OCI-LY7 (cell line): ENCODE measurements at regions not wholly inside any gene's neighbourhood (a gene's known extent, or its start where the extent isn't known, plus 50 kb on each side); places are given as distances from the start of the nearest gene placed in this dataset.

ENCODE experiments used
- BruUV-seq: library from RNA; stranded (reverse); fragments of 400-500 nt; replicated peaks from 2 replicates; lab custom pipeline; 2021; lab: Mats Ljungman, UMichigan
- CTCF ChIA-PET: fragments of 300-600 bp; sonication (Branson Sonifier 250); formaldehyde crosslinking; loops from one replicate; lab custom pipeline; 2022; ENCODE audit warnings: antibody characterized with exemption; ENCODE audit not compliant: unreplicated experiment; lab: Charles Lee
- POLR2A ChIA-PET: fragments of 300-600 bp; sonication (Branson Sonifier 250); formaldehyde crosslinking; loops from one replicate; lab custom pipeline; 2022; ENCODE audit warnings: antibody characterized with exemption; lab: Charles Lee
- DNase-seq: peaks from one replicate; pipeline ENCODE4 v3.0.0-alpha.2; 2015; ENCODE audit warnings: low spot score
- H2AFZ ChIP-seq: fragments of 200-600 bp; sonication (generic), shearing (Covaris generic); 2 replicates; pipeline ENCODE4 v1.6.1; 2014; ENCODE audit warnings: mild to moderate bottlenecking, antibody characterized with exemption, low read length, moderate library complexity
- H3K27ac ChIP-seq: fragments of 200-600 bp; sonication (generic); 2 replicates; pipeline ENCODE4 v1.5.1; 2014; ENCODE audit warnings: mixed run types, low read depth, mild to moderate bottlenecking, moderate library complexity, low read length, inconsistent platforms; ENCODE audit not compliant: poor library complexity, severe bottlenecking
- H3K36me3 ChIP-seq: fragments of 200-600 bp; sonication (generic); 2 replicates; pipeline ENCODE4 v1.6.1; 2014; ENCODE audit warnings: mild to moderate bottlenecking, antibody characterized with exemption, low read length, moderate library complexity, mixed read lengths; ENCODE audit not compliant: insufficient read depth
- H3K4me1 ChIP-seq: fragments of 200-600 bp; sonication (generic); 2 replicates; pipeline ENCODE4 v1.5.1; 2014; ENCODE audit warnings: mild to moderate bottlenecking, low read length; ENCODE audit not compliant: insufficient read depth, poor library complexity, severe bottlenecking
- H3K4me2 ChIP-seq: fragments of 200-600 bp; sonication (generic); 2 replicates; pipeline ENCODE4 v1.6.1; 2014; ENCODE audit warnings: mild to moderate bottlenecking, low read length
- H3K4me3 ChIP-seq: fragments of 200-600 bp; sonication (generic); 2 replicates; pipeline ENCODE4 v1.5.1; 2014; ENCODE audit warnings: mild to moderate bottlenecking, low read depth, low read length; ENCODE audit not compliant: poor library complexity, severe bottlenecking
- H3K79me2 ChIP-seq: fragments of 200-600 bp; sonication (generic); 2 replicates; pipeline ENCODE4 v1.6.1; 2016; ENCODE audit warnings: low read depth, mild to moderate bottlenecking, low read length, moderate library complexity, mixed read lengths; ENCODE audit not compliant: insufficient read depth
- H3K9me2 ChIP-seq: fragments of 200-600 bp; sonication (generic); 2 replicates; pipeline ENCODE4 v1.6.1; 2016; ENCODE audit warnings: mild to moderate bottlenecking, low read length, mixed read lengths; ENCODE audit not compliant: insufficient read depth
- H3K9me3 ChIP-seq: fragments of 200-600 bp; sonication (generic); 2 replicates; pipeline ENCODE4 v1.6.1; 2014; ENCODE audit warnings: mild to moderate bottlenecking, mixed run types, low read length, mixed read lengths
- H4K20me1 ChIP-seq: fragments of 200-600 bp; sonication (generic); 2 replicates; pipeline ENCODE4 v1.6.1; 2014; ENCODE audit warnings: mild to moderate bottlenecking, antibody characterized with exemption, low read length, moderate library complexity, mixed read lengths; ENCODE audit not compliant: insufficient read depth
- EZH2phosphoT487 ChIP-seq: fragments of 200-600 bp; sonication (generic); IDR thresholded peaks from 2 replicates; pipeline ENCODE4 v1.6.1; 2018; ENCODE audit warnings: low read depth, borderline replicate concordance, mild to moderate bottlenecking, mixed run types, antibody characterized with exemption, low read length, moderate library complexity, mixed read lengths
- intact Hi-C: fragments of 100-400 bp; cut with micrococcal nuclease; formaldehyde crosslinking; loops from one replicate; pipeline ENCODE4 v1.10.0; 2022; ENCODE audit not compliant: unreplicated experiment
- TF ChIP-seq, protein P1 (sequence below): fragments of 200-600 bp; sonication (generic); conservative IDR thresholded peaks from 2 replicates; pipeline ENCODE4 v1.5.1; 2014; ENCODE audit warnings: mild to moderate bottlenecking, antibody characterized with exemption, low read length, moderate library complexity, mixed read lengths

DNA sequence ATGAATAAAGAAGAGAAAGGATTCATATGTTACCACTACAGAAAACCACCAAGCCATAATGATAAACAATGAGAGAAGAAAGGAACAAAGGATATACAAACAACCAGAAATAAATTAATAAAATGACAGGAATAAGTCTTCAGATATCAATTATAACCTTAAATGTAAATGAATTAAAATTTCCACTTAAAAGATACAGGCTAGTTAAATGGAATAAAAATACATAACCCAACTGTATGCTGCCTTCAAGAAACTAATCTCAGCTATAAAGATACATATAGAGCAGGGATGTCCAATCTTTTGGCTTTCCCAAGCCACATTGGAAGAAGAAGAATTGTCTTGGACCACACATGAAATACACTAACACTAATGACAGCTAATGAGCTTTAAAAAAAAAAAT, 135.9 kb upstream of the GJE1 start:
- intact Hi-C loops, result no loop called here
- H3K27ac ChIP-seq, result no peak overlapping the region

DNA sequence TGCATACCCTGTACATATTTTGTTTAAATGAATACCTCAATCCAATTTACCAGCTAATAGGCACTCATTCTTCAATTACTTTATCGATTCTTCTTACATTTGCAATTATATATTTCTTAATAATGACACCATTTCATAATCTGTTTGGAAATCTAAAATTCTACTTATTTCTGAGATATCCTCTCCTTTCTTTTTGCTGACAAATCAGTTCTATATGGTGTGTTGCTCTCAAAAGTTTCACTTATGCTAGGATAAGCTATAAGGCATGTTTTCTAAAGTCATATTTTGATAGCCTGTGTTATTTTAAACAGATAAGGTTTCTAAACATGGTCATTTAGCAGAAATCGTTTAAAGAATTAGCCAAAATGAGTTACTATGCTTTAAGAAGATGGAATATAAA, 140.6 kb upstream of the GJE1 start:
- BruUV-seq, result no TSS peak
- Histone ChIP-seq H3K4me2 (no peak overlapping the region), H2AFZ (no peak overlapping the region), H3K9me3 (no peaks in the 10 kb centered on the region), H3K4me3 (no peak overlapping the region), H3K9me2 (no peaks in the 10 kb centered on the region), H3K36me3 (no peaks in the 10 kb centered on the region), H3K79me2 (no peaks in the 10 kb centered on the region), H4K20me1 (no peaks in the 10 kb centered on the region), H3K4me1 (no peaks in the 10 kb centered on the region), H3K27ac (no peak overlapping the region)
- TF ChIP-seq, protein P1, sequence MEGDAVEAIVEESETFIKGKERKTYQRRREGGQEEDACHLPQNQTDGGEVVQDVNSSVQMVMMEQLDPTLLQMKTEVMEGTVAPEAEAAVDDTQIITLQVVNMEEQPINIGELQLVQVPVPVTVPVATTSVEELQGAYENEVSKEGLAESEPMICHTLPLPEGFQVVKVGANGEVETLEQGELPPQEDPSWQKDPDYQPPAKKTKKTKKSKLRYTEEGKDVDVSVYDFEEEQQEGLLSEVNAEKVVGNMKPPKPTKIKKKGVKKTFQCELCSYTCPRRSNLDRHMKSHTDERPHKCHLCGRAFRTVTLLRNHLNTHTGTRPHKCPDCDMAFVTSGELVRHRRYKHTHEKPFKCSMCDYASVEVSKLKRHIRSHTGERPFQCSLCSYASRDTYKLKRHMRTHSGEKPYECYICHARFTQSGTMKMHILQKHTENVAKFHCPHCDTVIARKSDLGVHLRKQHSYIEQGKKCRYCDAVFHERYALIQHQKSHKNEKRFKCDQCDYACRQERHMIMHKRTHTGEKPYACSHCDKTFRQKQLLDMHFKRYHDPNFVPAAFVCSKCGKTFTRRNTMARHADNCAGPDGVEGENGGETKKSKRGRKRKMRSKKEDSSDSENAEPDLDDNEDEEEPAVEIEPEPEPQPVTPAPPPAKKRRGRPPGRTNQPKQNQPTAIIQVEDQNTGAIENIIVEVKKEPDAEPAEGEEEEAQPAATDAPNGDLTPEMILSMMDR, result no peak
- no peak for TF ChIP-seq EZH2phosphoT487
- POLR2A ChIA-PET, result interaction anchor here (1.3 kb wide), 1 partner anchor 30 kb away, joined by 5 read pairs; no protein-coding TSS in a partner anchor
- CTCF ChIA-PET, result no interaction called here
- DNase-seq, result no peak
- intact Hi-C loops, result loop anchor here (5.0 kb wide), 1 partner anchor 120 kb away; no protein-coding TSS in a partner anchor

More for the DNA sequence above, 135.9 kb upstream of the GJE1 start:
- Histone ChIP-seq H3K79me2 (no peaks in the 10 kb centered on the region), H2AFZ (no peak overlapping the region), H3K4me2 (no peak overlapping the region), H3K4me1 (no peaks in the 10 kb centered on the region), H3K9me3 (no peaks in the 10 kb centered on the region), H3K36me3 (no peaks in the 10 kb centered on the region), H3K4me3 (no peak overlapping the region), H3K9me2 (no peaks in the 10 kb centered on the region), H4K20me1 (no peaks in the 10 kb centered on the region)
- TF ChIP-seq, protein P1, result no peak
- TF ChIP-seq EZH2phosphoT487, result no peak
- DNase-seq, result no peak
- ChIA-PET POLR2A (interaction anchor here (0.6 to 1.1 kb wide), 3 partner anchors 21 to 138 kb away, joined by 3 read pairs; no protein-coding TSS in a partner anchor), CTCF (no interaction called here)
- no TSS peak for BruUV-seq

DNA sequence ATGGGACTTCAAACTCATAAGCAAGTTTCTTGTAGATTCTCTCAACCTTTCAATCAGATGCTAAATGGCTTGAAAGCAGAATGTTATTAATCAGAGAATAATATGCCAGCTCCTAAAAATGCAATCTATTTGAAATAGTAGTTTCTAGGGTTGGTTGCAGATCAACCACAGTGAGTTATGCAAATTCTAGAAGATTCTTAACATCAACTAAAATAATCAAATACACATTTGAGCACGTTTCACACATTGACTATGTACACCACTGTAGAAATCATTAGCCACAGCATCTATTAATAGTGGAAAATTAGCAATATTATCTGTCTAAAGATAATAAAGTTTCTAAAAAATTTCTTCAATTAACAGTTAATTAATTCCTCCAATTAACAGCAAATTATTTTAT, 141.9 kb upstream of the GJE1 start:
- POLR2A ChIA-PET, result interaction anchor here (0.7 to 1.3 kb wide), 2 partner anchors 31 to 662 kb away, joined by 3 to 5 read pairs; no protein-coding TSS in a partner anchor
- Histone ChIP-seq H3K79me2 (no peaks in the 10 kb centered on the region), H3K4me3 (no peak overlapping the region), H3K36me3 (no peaks in the 10 kb centered on the region), H3K4me1 (no peaks in the 10 kb centered on the region), H3K9me2 (no peaks in the 10 kb centered on the region), H3K9me3 (no peaks in the 10 kb centered on the region), H2AFZ (no peak overlapping the region), H3K4me2 (no peak overlapping the region), H3K27ac (no peak overlapping the region), H4K20me1 (no peaks in the 10 kb centered on the region)
- CTCF ChIA-PET, result no interaction called here
- TF ChIP-seq, protein P1, result no peak
- TF ChIP-seq EZH2phosphoT487, result no peak
- no TSS peak for BruUV-seq
- DNase-seq, result no peak
- intact Hi-C loops, result loop anchor here (5.0 kb wide), 1 partner anchor 121 kb away; no protein-coding TSS in a partner anchor
